ENCODE measurements at regions not wholly inside any gene's neighbourhood (a gene's known extent, or its start where the extent isn't known, plus 50 kb on each side); places are given as distances from the start of the nearest gene placed in this dataset.

GRCh38 chr6:167697316-167697715 is 129.4 kb upstream of the AFDN start:
- H4K91ac ChIP-seq (ENCODE audit: insufficient read depth, low read depth, low read length), result no peak overlapping the region
- no peak overlapping the region for H2AFZ ChIP-seq (replicated peaks; ENCODE audit: low read length, poor library complexity)
- H3K14ac ChIP-seq (replicated peaks; ENCODE audit: low read depth, low read length), result no peak overlapping the region
- H3K36me3 ChIP-seq (ENCODE audit: control insufficient read depth, insufficient read depth, low read length), result no peaks in the 10 kb centered on the region
- 0% methylated on average over 2 of the region's 11 CpGs; no CpG with 5 or more reads in 1 of the 2 experiments for WGBS, 2 experiments (ENCODE audit: extremely low coverage in 2 of 2, insufficient read length in 1 of 2)
- no peak overlapping the region for H3K18ac ChIP-seq (ENCODE audit: low read depth, low read length)
- CTCF ChIA-PET, result no interaction called here
- DNase-seq, result no peak
- H3K4me2 ChIP-seq (ENCODE audit: low read depth, low read length), result no peak overlapping the region
- no peak overlapping the region for H2BK20ac ChIP-seq (ENCODE audit: low read depth, low read length)
- BruUV-seq (replicated peaks), result no TSS peak
- no peak overlapping the region for H2BK120ac ChIP-seq (ENCODE audit: low read depth, low read length)
- POLR2A ChIA-PET (ENCODE audit: unreplicated experiment), result no interaction called here
- no peaks in the 10 kb centered on the region for H3K9me1 ChIP-seq (ENCODE audit: insufficient read depth, low read length)
- H2BK5ac ChIP-seq (ENCODE audit: low read depth, low read length, poor library complexity, severe bottlenecking), result no peak overlapping the region
- no peak overlapping the region for H3K9ac ChIP-seq (ENCODE audit: low read depth, low read length)
- H4K5ac ChIP-seq (ENCODE audit: low read depth, low read length), result no peak overlapping the region
- TF ChIP-seq CEBPB (IDR thresholded peaks at IDR 0.05; ENCODE audit: low read depth, low read length) (no peak), MXI1 (IDR thresholded peaks at IDR 0.05; ENCODE audit: borderline replicate concordance, low read depth, low read length) (no peak), MAFK (IDR thresholded peaks at IDR 0.05; ENCODE audit: low read depth, low read length) (no peak), RAD21 (IDR thresholded peaks at IDR 0.05; ENCODE audit: low read length) (no peak), FOS (IDR thresholded peaks at IDR 0.05; ENCODE audit: low read depth, low read length) (no peak), MAZ (IDR thresholded peaks at IDR 0.05; ENCODE audit: borderline replicate concordance, low read depth, low read length) (no peak), NFE2L2 (IDR thresholded peaks at IDR 0.05; ENCODE audit: low read depth, low read length) (no peak), SMC3 (IDR thresholded peaks at IDR 0.05; ENCODE audit: low read depth, low read length) (no peak), RCOR1 (IDR thresholded peaks at IDR 0.05; ENCODE audit: insufficient replicate concordance, low read length) (no peak), RFX5 (IDR thresholded peaks at IDR 0.05; ENCODE audit: low read depth, low read length) (no peak), BHLHE40 (IDR thresholded peaks at IDR 0.05; ENCODE audit: low read depth, low read length) (no peak), ELK1 (IDR thresholded peaks at IDR 0.05; ENCODE audit: borderline replicate concordance, low read depth, low read length) (no peak)
- TF ChIP-seq, protein P1, sequence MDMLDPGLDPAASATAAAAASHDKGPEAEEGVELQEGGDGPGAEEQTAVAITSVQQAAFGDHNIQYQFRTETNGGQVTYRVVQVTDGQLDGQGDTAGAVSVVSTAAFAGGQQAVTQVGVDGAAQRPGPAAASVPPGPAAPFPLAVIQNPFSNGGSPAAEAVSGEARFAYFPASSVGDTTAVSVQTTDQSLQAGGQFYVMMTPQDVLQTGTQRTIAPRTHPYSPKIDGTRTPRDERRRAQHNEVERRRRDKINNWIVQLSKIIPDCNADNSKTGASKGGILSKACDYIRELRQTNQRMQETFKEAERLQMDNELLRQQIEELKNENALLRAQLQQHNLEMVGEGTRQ (IDR thresholded peaks at IDR 0.05; ENCODE audit: low read depth, low read length), result no peak
- H3K9me3 ChIP-seq (ENCODE audit: control insufficient read depth, insufficient read depth, low read length), result peaks cover 27% of the 10 kb centered on the region
- no peak overlapping the region for H4K8ac ChIP-seq (ENCODE audit: low read depth in 2 of 2, low read length in 2 of 2)
- no peak overlapping the region for H3K27ac ChIP-seq (ENCODE audit: insufficient read depth, low read length)
- no peaks in the 10 kb centered on the region for H4K20me1 ChIP-seq (ENCODE audit: insufficient read depth, low read length)
- H2AK5ac ChIP-seq (ENCODE audit: low read depth, low read length), result no peak overlapping the region
- dilution Hi-C loops (cut with HindIII; ENCODE audit: low sequenced_read_pairs, unreplicated experiment), result no loop called here
- in situ Hi-C loops (cut with MboI; ENCODE audit: low sequenced_read_pairs), result no loop called here
- no peak overlapping the region for H2BK15ac ChIP-seq (ENCODE audit: low read depth, low read length)
- ATAC-seq (ENCODE audit: low read depth), result no peak
- H2AK9ac ChIP-seq (replicated peaks; ENCODE audit: low read depth, low read length, poor library complexity), result no peak overlapping the region
- no peaks in the 10 kb centered on the region for H3K4me1 ChIP-seq (ENCODE audit: control insufficient read depth, insufficient read depth, low read length)
- no peaks in the 10 kb centered on the region for H3K79me1 ChIP-seq (ENCODE audit: low read depth in 1 of 2, low read length in 2 of 2)
- intact Hi-C loops (cut with micrococcal nuclease), result no loop called here
- H3K56ac ChIP-seq (ENCODE audit: extremely low read depth, insufficient read depth, low read length), result no peak overlapping the region
- H3K27me3 ChIP-seq (ENCODE audit: control insufficient read depth, insufficient read depth, low read length), result no peaks in the 10 kb centered on the region
- no peak overlapping the region for H3K4me3 ChIP-seq (ENCODE audit: insufficient read depth, low read depth, low read length)
- no peak overlapping the region for H3K23ac ChIP-seq (ENCODE audit: low read depth, low read length)
- H3K4ac ChIP-seq (ENCODE audit: low read depth, low read length), result no peak overlapping the region

Measured in IMR-90 (cell line).